Loucy (cell line): ENCODE measurements at regions not wholly inside any gene's neighbourhood (a gene's known extent, or its start where the extent isn't known, plus 50 kb on each side); places are given as distances from the start of the nearest gene placed in this dataset.

Source experiments
- H2AFZ ChIP-seq: fragments of 200-600 bp; sonication (generic); 2 replicates; pipeline ENCODE4 v1.6.0; 2016; ENCODE audit warnings: antibody characterized with exemption, mild to moderate bottlenecking, low read length, moderate library complexity
- H3F3A ChIP-seq: fragments of 200-600 bp; 2 replicates; pipeline ENCODE4 v1.6.0; 2016; ENCODE audit warnings: antibody characterized with exemption, low read depth, mild to moderate bottlenecking
- H3K27me3 ChIP-seq: fragments of 200-600 bp; sonication (generic); 2 replicates; pipeline ENCODE4 v1.6.1; 2014; ENCODE audit warnings: low read length, mild to moderate bottlenecking; ENCODE audit not compliant: insufficient read depth, poor library complexity, severe bottlenecking
- H3K36me3 ChIP-seq: fragments of 200-600 bp; sonication (generic); 2 replicates; pipeline ENCODE4 v1.6.1; 2016; ENCODE audit warnings: low read length; ENCODE audit not compliant: insufficient read depth
- H3K4me1 ChIP-seq: fragments of 200-600 bp; sonication (generic); 2 replicates; pipeline ENCODE4 v1.5.1; 2014; ENCODE audit warnings: low read length, mild to moderate bottlenecking; ENCODE audit not compliant: insufficient read depth, poor library complexity, severe bottlenecking
- H3K4me2 ChIP-seq: fragments of 200-600 bp; sonication (generic); 2 replicates; pipeline ENCODE4 v1.6.0; 2014; ENCODE audit warnings: antibody characterized with exemption, low read length, low read depth, mild to moderate bottlenecking; ENCODE audit not compliant: poor library complexity, severe bottlenecking
- H3K4me3 ChIP-seq: fragments of 200-600 bp; sonication (generic); 2 replicates; pipeline ENCODE4 v1.5.1; 2014; ENCODE audit warnings: low read length, mild to moderate bottlenecking, mixed read lengths; ENCODE audit not compliant: poor library complexity, severe bottlenecking
- H3K79me2 ChIP-seq: fragments of 200-600 bp; sonication (generic); 2 replicates; pipeline ENCODE4 v1.6.1; 2014; ENCODE audit warnings: low read length; ENCODE audit not compliant: insufficient read depth
- H3K9ac ChIP-seq: fragments of 200-600 bp; sonication (generic); 2 replicates; pipeline ENCODE4 v1.6.0; 2014; ENCODE audit warnings: mild to moderate bottlenecking, low read depth, low read length, moderate library complexity; ENCODE audit not compliant: poor library complexity, severe bottlenecking
- H3K9me2 ChIP-seq: fragments of 200-600 bp; sonication (generic); replicated peaks from 2 replicates; pipeline ENCODE4 v1.6.1; 2016; ENCODE audit warnings: low read depth, low read length, mixed read lengths
- H3K9me3 ChIP-seq: fragments of 200-600 bp; sonication (generic); 2 replicates; pipeline ENCODE4 v1.6.1; 2014; ENCODE audit warnings: mild to moderate bottlenecking, antibody characterized with exemption, low read length, low read depth; ENCODE audit not compliant: insufficient read depth
- H4K20me1 ChIP-seq: fragments of 200-600 bp; sonication (generic); 2 replicates; pipeline ENCODE4 v1.6.0; 2014; ENCODE audit warnings: antibody characterized with exemption, low read length, mild to moderate bottlenecking; ENCODE audit not compliant: insufficient read depth, poor library complexity, severe bottlenecking
- CTCF ChIP-seq: fragments of 200-600 bp; sonication (generic); conservative IDR thresholded peaks from 2 replicates; pipeline ENCODE4 v1.5.1; 2014; ENCODE audit warnings: mild to moderate bottlenecking, antibody characterized with exemption, low read length
- EZH2phosphoT487 ChIP-seq: fragments of 200-600 bp; IDR thresholded peaks from 2 replicates; pipeline ENCODE4 v1.6.1; 2018; ENCODE audit warnings: antibody characterized with exemption, mild to moderate bottlenecking, moderate library complexity, borderline replicate concordance

- Histone ChIP-seq H3K4me2 (no peak overlapping the region), H4K20me1 (no peaks in the 10 kb centered on the region), H3K9me2 (no peaks in the 10 kb centered on the region), H3K36me3 (no peaks in the 10 kb centered on the region), H3K9ac (no peak overlapping the region), H3K4me3 (no peak overlapping the region), H3K9me3 (no peaks in the 10 kb centered on the region), H3K4me1 (peaks cover 10% of the 10 kb centered on the region), H3F3A (no peaks in the 10 kb centered on the region), H3K79me2 (no peaks in the 10 kb centered on the region), H2AFZ (no peak overlapping the region), H3K27me3 (no peaks in the 10 kb centered on the region)
- no peak for TF ChIP-seq CTCF
- TF ChIP-seq EZH2phosphoT487: no peak
Measured at GRCh38 chr2:59879700-59880131, 673.7 kb downstream of the BCL11A start.

GRCh38 chr2:59875836-59876235, 677.6 kb downstream of the BCL11A start:
- H3K9me3 ChIP-seq: no peaks in the 10 kb centered on the region
- H3K9me2 ChIP-seq: no peaks in the 10 kb centered on the region
- H2AFZ ChIP-seq: no peak overlapping the region
- TF ChIP-seq EZH2phosphoT487 (no peak), CTCF (no peak)
- H3K27me3 ChIP-seq: no peaks in the 10 kb centered on the region
- no peak overlapping the region for H3K4me2 ChIP-seq
- no peak overlapping the region for H3K9ac ChIP-seq
- H4K20me1 ChIP-seq: no peaks in the 10 kb centered on the region
- peaks cover 6% of the 10 kb centered on the region for H3K4me1 ChIP-seq
- no peaks in the 10 kb centered on the region for H3K36me3 ChIP-seq
- H3K79me2 ChIP-seq: no peaks in the 10 kb centered on the region
- no peaks in the 10 kb centered on the region for H3F3A ChIP-seq
- H3K4me3 ChIP-seq: no peak overlapping the region

- H4K20me1 ChIP-seq: no peaks in the 10 kb centered on the region
- TF ChIP-seq EZH2phosphoT487 (no peak), CTCF (no peak)
- H3K36me3 ChIP-seq: no peaks in the 10 kb centered on the region
- H3F3A ChIP-seq: no peaks in the 10 kb centered on the region
- H3K4me2 ChIP-seq: no peak overlapping the region
- no peak overlapping the region for H3K4me3 ChIP-seq
- H3K27me3 ChIP-seq: no peaks in the 10 kb centered on the region
- H3K9ac ChIP-seq: no peak overlapping the region
- H3K79me2 ChIP-seq: no peaks in the 10 kb centered on the region
- no peaks in the 10 kb centered on the region for H3K9me2 ChIP-seq
- 0 out of 2 replicates have a peak overlapping the region, but pooled peaks have one; percentile 5 for H2AFZ ChIP-seq
- H3K4me1 ChIP-seq: peaks cover 6% of the 10 kb centered on the region
- no peaks in the 10 kb centered on the region for H3K9me3 ChIP-seq
Measured at GRCh38 chr2:59874971-59875755, 678.3 kb downstream of the BCL11A start.
